GM21529 (cell line): ENCODE measurements at regions not wholly inside any gene's neighbourhood (a gene's known extent, or its start where the extent isn't known, plus 50 kb on each side); places are given as distances from the start of the nearest gene placed in this dataset.

Experiments used
- ATAC-seq: cut with Tn5 transposase; IDR thresholded peaks from one replicate; pipeline ENCODE4 v1.9.1; 2021; ENCODE audit not compliant: unreplicated experiment

- no peak for ATAC-seq
Measured at GRCh38 chr20:58111310-58112016, 117.0 kb downstream of the ANKRD60 start.

GRCh38 chr20:58109918-58110635, 118.4 kb downstream of the ANKRD60 start:
- no peak for ATAC-seq

GRCh38 chr20:58109126-58109880, 119.2 kb downstream of the ANKRD60 start:
- no peak for ATAC-seq

DNA sequence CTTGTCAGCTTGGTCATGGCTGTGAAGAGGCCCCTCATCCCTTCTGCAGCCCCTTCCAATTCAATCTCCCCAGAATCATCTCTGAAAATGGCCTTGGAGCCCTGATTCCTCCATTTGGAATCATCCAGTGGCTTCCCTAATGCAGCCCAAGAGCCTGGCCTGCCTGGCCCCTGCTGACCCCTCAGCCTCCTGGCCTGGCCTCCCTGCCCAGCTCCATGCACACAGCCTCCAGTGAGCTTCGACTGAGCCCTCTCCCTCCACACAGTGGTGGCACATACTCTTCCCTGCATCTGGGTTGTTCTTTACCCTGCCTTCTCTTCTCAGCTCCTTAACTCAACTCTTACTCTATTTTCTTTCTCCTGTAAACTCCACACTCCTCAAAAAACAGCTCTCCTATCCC, 120.9 kb downstream of the ANKRD60 start:
- ATAC-seq = no peak

DNA sequence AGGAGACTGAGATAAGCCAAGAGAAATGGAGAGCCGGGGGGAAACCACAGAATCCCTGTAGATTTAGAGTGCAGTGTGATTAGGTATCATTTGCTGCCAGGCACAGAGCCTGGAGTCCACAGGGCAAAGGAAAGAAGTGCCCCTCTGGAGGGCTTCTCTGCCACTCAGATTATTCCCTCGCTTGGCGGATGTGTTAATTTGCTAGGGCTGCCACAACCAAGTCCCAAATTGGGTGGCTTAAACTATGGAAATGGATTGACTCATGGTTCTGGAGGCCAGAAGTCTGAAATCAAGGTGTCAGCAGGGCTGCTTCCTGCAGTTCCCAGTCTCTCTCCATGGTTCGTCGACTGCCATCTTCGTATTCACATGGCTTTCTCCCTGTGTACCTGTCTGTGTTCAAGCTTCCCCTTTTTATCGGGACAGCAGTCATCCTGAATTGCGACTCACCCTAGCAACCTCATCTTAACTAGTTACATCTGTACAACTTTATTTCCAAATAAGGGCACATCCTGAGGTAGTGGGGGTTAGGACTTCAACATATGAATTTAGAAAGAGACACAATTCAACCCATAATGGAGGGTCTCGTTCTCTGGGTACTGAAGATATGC, 122.2 kb downstream of the ANKRD60 start:
- ATAC-seq = no peak

DNA sequence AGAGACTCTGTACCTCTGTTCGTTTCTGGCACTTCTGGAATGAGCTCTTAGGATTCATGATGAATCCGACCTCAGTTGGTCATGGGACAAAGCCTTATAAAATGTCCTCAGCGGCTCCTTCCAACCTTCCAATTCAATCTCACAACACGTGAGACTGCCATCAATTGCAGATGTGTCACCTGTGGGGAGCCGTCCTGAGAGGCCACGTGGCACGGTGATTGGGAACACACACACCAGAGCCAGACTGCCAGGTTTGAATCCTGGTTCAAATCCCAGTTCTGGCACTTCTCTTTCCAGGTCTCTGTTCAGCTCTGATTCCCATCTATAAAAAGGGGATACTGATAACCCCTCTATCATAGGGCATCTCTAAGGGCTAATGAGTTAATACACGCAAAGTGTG, 124.5 kb downstream of the ANKRD60 start:
- no peak for ATAC-seq

DNA sequence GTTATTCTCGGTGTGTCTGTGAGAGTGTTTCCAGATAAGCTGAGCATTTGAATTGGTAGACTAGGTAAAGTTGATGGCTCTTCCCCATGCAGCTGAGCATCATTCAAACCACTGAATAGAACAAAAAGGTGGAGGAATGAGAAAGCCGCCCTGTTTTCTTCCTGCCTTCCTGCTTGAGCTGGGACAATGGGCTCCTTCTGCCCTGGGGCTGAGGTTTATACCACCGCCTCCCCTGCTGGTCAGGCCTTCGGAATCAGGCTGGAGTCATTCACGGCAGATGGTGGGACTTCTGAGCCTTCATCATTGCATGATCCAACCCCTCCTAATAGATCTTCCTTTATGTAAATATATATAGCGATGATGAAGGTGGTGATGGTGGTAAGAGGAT, 124.9 kb downstream of the ANKRD60 start:
- ATAC-seq = no peak

- no peak for ATAC-seq
Measured at GRCh38 chr20:58102744-58103516, 125.5 kb downstream of the ANKRD60 start.

- no peak for ATAC-seq
Measured at GRCh38 chr20:58102261-58102660, 126.2 kb downstream of the ANKRD60 start.

DNA sequence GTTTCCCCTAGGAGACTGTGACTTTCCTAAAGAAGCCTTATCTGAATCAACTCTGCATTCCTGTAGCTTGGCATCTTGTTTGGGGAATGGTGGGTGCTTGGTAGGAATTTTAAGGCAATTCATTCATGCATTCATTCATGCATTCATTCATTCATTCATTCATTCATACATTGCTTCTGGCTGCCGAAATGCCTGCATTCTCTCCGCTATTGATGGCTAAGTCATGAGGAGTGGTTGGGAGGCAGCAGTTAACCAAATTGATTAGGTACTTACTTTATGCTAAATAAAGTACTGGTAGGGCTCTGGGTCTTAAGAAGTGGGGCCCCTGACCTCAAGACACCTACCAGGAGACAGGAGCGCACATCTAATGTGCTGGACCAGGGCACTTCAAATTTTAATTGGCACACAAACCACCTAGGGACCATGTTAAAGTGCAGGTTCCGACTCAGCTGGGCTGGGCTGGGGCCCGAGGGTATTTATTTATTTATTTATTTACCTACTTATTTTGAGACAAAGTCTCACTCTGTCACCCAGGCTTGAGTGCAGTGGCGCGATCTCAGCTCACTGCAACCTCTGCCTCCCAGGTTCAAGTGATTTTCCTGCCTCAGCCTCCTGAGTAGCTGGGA, 127.6 kb downstream of the ANKRD60 start:
- no peak for ATAC-seq

- ATAC-seq = no peak
Measured at GRCh38 chr20:58099956-58100730, 128.3 kb downstream of the ANKRD60 start.

GRCh38 chr20:58099291-58099935, 129.0 kb downstream of the ANKRD60 start:
- no peak for ATAC-seq

- ATAC-seq = no peak
Measured at GRCh38 chr20:58098571-58098970, 129.9 kb downstream of the ANKRD60 start.

DNA sequence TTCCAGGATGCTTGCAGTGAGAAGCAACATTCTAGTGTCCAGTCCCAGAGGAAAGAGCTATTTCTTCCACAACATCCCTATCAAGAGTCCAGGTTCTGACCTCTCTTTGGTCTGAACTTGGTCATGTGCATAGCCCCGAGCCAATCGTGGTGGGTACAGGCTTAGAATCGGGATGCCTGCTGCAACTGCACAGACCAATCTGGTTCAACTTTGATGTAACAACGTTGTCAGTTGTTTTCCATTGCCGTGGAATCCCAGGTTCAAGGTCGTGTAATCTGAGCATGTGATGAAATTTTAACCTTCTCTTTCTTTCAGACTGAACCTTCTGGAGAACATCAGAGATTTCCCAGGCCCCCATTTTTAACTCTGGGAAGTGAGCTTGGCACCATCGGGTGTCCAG, 130.5 kb downstream of the ANKRD60 start:
- no peak for ATAC-seq

DNA sequence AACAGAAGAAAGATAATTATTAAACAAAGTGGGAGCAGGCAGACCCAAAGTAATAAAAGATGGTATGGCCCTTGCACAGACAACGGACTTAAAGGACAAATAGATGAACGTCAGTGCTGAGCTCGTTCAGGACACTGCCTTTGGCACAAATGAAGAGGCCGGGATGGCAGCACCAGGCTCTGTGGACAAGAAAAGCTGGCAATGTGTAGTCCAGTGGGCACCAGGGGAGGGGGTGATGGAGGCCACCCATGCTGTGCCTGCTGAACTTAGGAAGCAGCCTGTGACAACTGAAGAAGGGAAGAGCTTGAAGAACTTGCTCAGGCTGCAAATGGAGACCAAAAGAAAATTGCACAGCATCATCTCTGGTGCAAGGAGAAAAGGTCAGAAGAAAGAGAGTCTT, 131.0 kb downstream of the ANKRD60 start:
- ATAC-seq = no peak

GRCh38 chr20:58096880-58097423, 131.5 kb downstream of the ANKRD60 start:
- ATAC-seq = no peak

DNA sequence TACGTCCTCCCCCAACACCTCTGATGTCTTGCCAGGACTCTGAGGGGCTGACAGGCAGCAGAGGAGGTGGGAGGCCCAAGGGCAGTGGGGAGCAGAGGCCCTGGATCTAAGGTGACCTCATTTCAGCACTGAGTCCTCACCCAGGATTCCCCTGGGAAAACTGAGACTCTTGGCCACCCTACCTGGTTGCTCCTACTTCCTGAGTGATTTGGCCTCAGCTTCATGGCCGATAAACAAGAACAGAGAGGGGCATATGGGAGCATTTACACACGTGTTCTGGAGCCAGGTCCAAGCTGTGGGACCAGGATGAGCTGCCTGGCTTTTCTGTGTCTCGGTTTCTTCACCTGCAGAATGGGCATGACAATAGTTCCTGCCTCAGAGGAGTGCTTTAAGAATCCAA, 133.8 kb downstream of the ANKRD60 start:
- ATAC-seq = no peak

DNA sequence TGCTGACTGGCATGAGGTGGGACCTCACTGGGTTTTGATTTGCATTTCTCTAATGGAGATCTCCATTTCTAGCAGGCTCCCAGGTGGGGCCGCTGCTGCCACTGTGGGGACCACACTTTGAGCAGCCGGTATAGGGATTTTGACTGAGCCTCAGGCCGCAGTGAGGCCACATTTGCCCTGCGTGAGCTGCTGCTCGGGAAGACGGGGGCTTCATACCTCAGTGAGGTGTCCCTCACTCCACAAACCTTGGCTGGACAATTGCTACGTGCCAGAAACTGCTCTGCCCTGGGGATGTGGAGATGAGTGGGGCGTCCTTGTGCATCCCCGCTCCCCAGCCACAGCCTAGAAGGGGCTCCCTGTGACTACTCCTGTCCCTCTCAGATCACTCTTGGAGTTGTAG, 134.3 kb downstream of the ANKRD60 start:
- no peak for ATAC-seq

DNA sequence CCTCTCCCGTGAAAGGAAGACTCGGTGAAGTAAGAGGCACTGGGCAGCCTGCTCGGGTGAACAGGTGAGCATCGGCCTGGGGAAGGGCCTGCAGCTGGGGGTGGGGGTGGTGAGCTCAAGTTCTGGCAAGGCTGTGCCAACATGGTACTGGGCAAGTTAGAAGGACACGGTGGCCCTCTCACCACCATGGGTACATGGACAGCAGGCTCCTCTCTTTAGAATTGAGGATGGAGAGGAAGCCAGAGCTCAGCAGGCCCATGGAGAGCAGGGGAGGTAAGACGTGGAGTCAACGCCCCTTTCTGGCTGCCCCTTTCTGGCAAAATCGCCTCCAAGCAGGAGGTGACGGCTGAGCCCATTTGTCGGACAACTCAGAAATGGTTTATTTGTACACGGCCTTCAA, 135.6 kb downstream of the ANKRD60 start:
- no peak for ATAC-seq
